Neural cell (in vitro differentiated cells): ENCODE measurements at regions not wholly inside any gene's neighbourhood (a gene's known extent, or its start where the extent isn't known, plus 50 kb on each side); places are given as distances from the start of the nearest gene placed in this dataset.

Experiments
- H2AFZ ChIP-seq: fragments of 200-600, 300-800 bp; sonication (generic), shearing (Covaris generic); 2 replicates; pipeline ENCODE4 v1.6.0; 2014; ENCODE audit warnings: low read depth, mild to moderate bottlenecking, antibody characterized with exemption, low read length, moderate library complexity
- H3F3A ChIP-seq: fragments of 200-600 bp; shearing (Covaris generic); 2 replicates; pipeline ENCODE4 v1.6.1; 2016; ENCODE audit warnings: mild to moderate bottlenecking, moderate library complexity, mixed read lengths, antibody characterized with exemption, low read length; ENCODE audit not compliant: insufficient read depth, poor library complexity, severe bottlenecking
- H3K27ac ChIP-seq: fragments of 200-600, 300-800 bp; sonication (generic), shearing (Covaris generic); 2 replicates; pipeline ENCODE4 v1.5.1; 2014; ENCODE audit warnings: mild to moderate bottlenecking, low read length, moderate library complexity
- H3K27me3 ChIP-seq: fragments of 300-800, 200-600 bp; sonication (generic), shearing (Covaris generic); 2 replicates; pipeline ENCODE4 v1.6.0; 2014; ENCODE audit warnings: mild to moderate bottlenecking, low read depth, low read length, moderate library complexity; ENCODE audit not compliant: insufficient read depth
- H3K36me3 ChIP-seq: fragments of 300-800, 200-600 bp; sonication (generic), shearing (Covaris generic); 2 replicates; pipeline ENCODE4 v1.5.1; 2014; ENCODE audit warnings: mild to moderate bottlenecking, antibody characterized with exemption, low read length, moderate library complexity; ENCODE audit not compliant: insufficient read depth
- H3K4me2 ChIP-seq: fragments of 300-800, 200-600 bp; sonication (generic), shearing (Covaris generic); 2 replicates; pipeline ENCODE4 v1.6.0; 2014; ENCODE audit warnings: mild to moderate bottlenecking, low read length
- H3K4me3 ChIP-seq: fragments of 300-800, 200-600 bp; sonication (generic), shearing (Covaris generic); 2 replicates; pipeline ENCODE4 v1.5.1; 2014; ENCODE audit warnings: mild to moderate bottlenecking, low read length, moderate library complexity
- H3K79me2 ChIP-seq: fragments of 200-600 bp; shearing (Covaris generic); replicated peaks from 2 replicates; pipeline ENCODE4 v1.6.0; 2014; ENCODE audit warnings: mild to moderate bottlenecking, low read length, moderate library complexity; ENCODE audit not compliant: insufficient read depth
- H3K9ac ChIP-seq: fragments of 300-800, 200-600 bp; sonication (generic), shearing (Covaris generic); 2 replicates; pipeline ENCODE4 v1.6.1; 2016; ENCODE audit warnings: mild to moderate bottlenecking, low read length, mixed read lengths
- H3K9me2 ChIP-seq: fragments of 200-600 bp; shearing (Covaris generic); 2 replicates; pipeline ENCODE4 v1.6.1; 2016; ENCODE audit warnings: mild to moderate bottlenecking, low read length, mixed read lengths; ENCODE audit not compliant: insufficient read depth
- H3K9me3 ChIP-seq: fragments of 200-600, 300-800 bp; sonication (generic), shearing (Covaris generic); 2 replicates; pipeline ENCODE4 v1.6.1; 2016; ENCODE audit warnings: mild to moderate bottlenecking, mixed run types, low read length, moderate library complexity, mixed read lengths
- H4K20me1 ChIP-seq: fragments of 200-600 bp; shearing (Covaris generic); 2 replicates; pipeline ENCODE4 v1.6.1; 2016; ENCODE audit warnings: mild to moderate bottlenecking, mixed run types; ENCODE audit not compliant: insufficient read depth
- CTCF ChIP-seq: fragments of 450-650 bp; IDR thresholded peaks from 2 replicates; pipeline ENCODE4 v1.5.1; 2014; ENCODE audit warnings: antibody characterized with exemption, mild to moderate bottlenecking, moderate library complexity; ENCODE audit not compliant: poor library complexity, severe bottlenecking
- EP300 ChIP-seq: fragments of 450-650 bp; conservative IDR thresholded peaks from 2 replicates; pipeline ENCODE4 v1.6.1; 2014; ENCODE audit warnings: antibody characterized with exemption, mild to moderate bottlenecking, moderate library complexity; ENCODE audit not compliant: poor library complexity, severe bottlenecking
- EZH2 ChIP-seq: fragments of 200-600, 300-800 bp; shearing (Covaris generic), sonication (generic); IDR thresholded peaks from 2 replicates; pipeline ENCODE4 v1.6.1; 2014; ENCODE audit warnings: antibody characterized with exemption, low read length, borderline replicate concordance, mild to moderate bottlenecking; ENCODE audit not compliant: insufficient read depth, poor library complexity, severe bottlenecking
- MXI1 ChIP-seq: fragments of 450-650 bp; conservative IDR thresholded peaks from 2 replicates; pipeline ENCODE4 v1.6.1; 2014; ENCODE audit warnings: antibody characterized with exemption, mild to moderate bottlenecking; ENCODE audit not compliant: poor library complexity, severe bottlenecking
- POLR2AphosphoS5 ChIP-seq: IDR thresholded peaks from 2 replicates; pipeline ENCODE4 v1.6.1; 2012
- RAD21 ChIP-seq: fragments of 450-650 bp; conservative IDR thresholded peaks from 2 replicates; pipeline ENCODE4 v1.6.1; 2014; ENCODE audit warnings: antibody characterized with exemption, mild to moderate bottlenecking, moderate library complexity
- REST ChIP-seq: IDR thresholded peaks from 2 replicates; pipeline ENCODE4 v1.6.1; 2012; ENCODE audit warnings: borderline replicate concordance
- SMC3 ChIP-seq: fragments of 450-650 bp; conservative IDR thresholded peaks from 2 replicates; pipeline ENCODE4 v1.6.1; 2014; ENCODE audit warnings: antibody characterized with exemption, mild to moderate bottlenecking, moderate library complexity; ENCODE audit not compliant: poor library complexity
- TAF1 ChIP-seq: IDR thresholded peaks from 2 replicates; pipeline ENCODE4 v1.6.1; 2012; ENCODE audit warnings: low read depth

- H3K9ac ChIP-seq: no peak overlapping the region
- H3K27ac ChIP-seq: no peak overlapping the region
- TF ChIP-seq EZH2 (no peak), POLR2AphosphoS5 (no peak), EP300 (no peak), CTCF (no peak), TAF1 (no peak), REST (no peak)
- no peaks in the 10 kb centered on the region for H3K79me2 ChIP-seq
- H3K9me3 ChIP-seq: no peaks in the 10 kb centered on the region
- H3K9me2 ChIP-seq: no peaks in the 10 kb centered on the region
- no peaks in the 10 kb centered on the region for H3K27me3 ChIP-seq
- no peaks in the 10 kb centered on the region for H3K36me3 ChIP-seq
- no peak overlapping the region for H2AFZ ChIP-seq
- H4K20me1 ChIP-seq: no peaks in the 10 kb centered on the region
- H3K4me3 ChIP-seq: no peak overlapping the region
- H3K4me2 ChIP-seq: no peak overlapping the region
- H3F3A ChIP-seq: no peaks in the 10 kb centered on the region
These were observed 147.9 kb upstream of the SOX11 start for GRCh38 chr2:5544205-5544786.

GRCh38 chr2:5546181-5546580 is 146.0 kb upstream of the SOX11 start:
- no peak overlapping the region for H3K4me2 ChIP-seq
- no peaks in the 10 kb centered on the region for H3K9me3 ChIP-seq
- H3K36me3 ChIP-seq: no peaks in the 10 kb centered on the region
- no peaks in the 10 kb centered on the region for H3F3A ChIP-seq
- H3K9ac ChIP-seq: no peak overlapping the region
- H3K79me2 ChIP-seq: no peaks in the 10 kb centered on the region
- H3K27me3 ChIP-seq: no peaks in the 10 kb centered on the region
- no peaks in the 10 kb centered on the region for H4K20me1 ChIP-seq
- H3K27ac ChIP-seq: no peak overlapping the region
- no peak overlapping the region for H3K4me3 ChIP-seq
- TF ChIP-seq POLR2AphosphoS5 (no peak), EP300 (no peak), EZH2 (no peak), SMC3 (no peak), RAD21 (no peak)
- no peaks in the 10 kb centered on the region for H3K9me2 ChIP-seq
- H2AFZ ChIP-seq: no peak overlapping the region

GRCh38 chr2:5548991-5549715 is 143.0 kb upstream of the SOX11 start:
- Histone ChIP-seq H3K79me2 (no peaks in the 10 kb centered on the region), H3K9me2 (no peaks in the 10 kb centered on the region), H3K4me3 (no peak overlapping the region), H3K27ac (no peak overlapping the region), H3F3A (no peaks in the 10 kb centered on the region), H3K36me3 (no peaks in the 10 kb centered on the region), H3K4me2 (no peak overlapping the region), H3K27me3 (no peaks in the 10 kb centered on the region), H2AFZ (no peak overlapping the region), H4K20me1 (no peaks in the 10 kb centered on the region), H3K9ac (no peak overlapping the region), H3K9me3 (no peaks in the 10 kb centered on the region)
- TF ChIP-seq REST (no peak), CTCF (no peak), MXI1 (no peak)
